Nephron progenitor cell (in vitro differentiated cells): ENCODE measurements at regions not wholly inside any gene's neighbourhood (a gene's known extent, or its start where the extent isn't known, plus 50 kb on each side); places are given as distances from the start of the nearest gene placed in this dataset.

Source experiments
- DNase-seq: peaks from one replicate; pipeline ENCODE4 v3.0.0; 2021
- H3K27ac Mint-ChIP-seq: 2 replicates; pipeline ENCODE4 v1.8.0; 2021; ENCODE audit warnings: mild to moderate bottlenecking, moderate library complexity, mixed read lengths
- H3K27me3 Mint-ChIP-seq: 2 replicates; pipeline ENCODE4 v1.8.0; 2021; ENCODE audit warnings: mild to moderate bottlenecking, low read depth, mixed read lengths; ENCODE audit not compliant: poor library complexity
- H3K36me3 Mint-ChIP-seq: 2 replicates; pipeline ENCODE4 v1.8.0; 2021; ENCODE audit warnings: low read depth, mixed read lengths
- H3K4me1 Mint-ChIP-seq: 2 replicates; pipeline ENCODE4 v1.8.0; 2021; ENCODE audit warnings: mixed read lengths
- H3K4me3 Mint-ChIP-seq: 2 replicates; pipeline ENCODE4 v1.8.0; 2021; ENCODE audit warnings: mild to moderate bottlenecking, moderate library complexity, mixed read lengths
- H3K9me3 Mint-ChIP-seq: 2 replicates; pipeline ENCODE4 v1.8.0; 2021; ENCODE audit warnings: mild to moderate bottlenecking, moderate library complexity, mixed read lengths
- TF ChIP-seq, protein P1 (sequence below): fragments of 200-600 bp; sonication (generic); IDR thresholded peaks from 2 replicates; pipeline ENCODE4 v1.5.0; 2021; ENCODE audit warnings: antibody characterized with exemption

DNA sequence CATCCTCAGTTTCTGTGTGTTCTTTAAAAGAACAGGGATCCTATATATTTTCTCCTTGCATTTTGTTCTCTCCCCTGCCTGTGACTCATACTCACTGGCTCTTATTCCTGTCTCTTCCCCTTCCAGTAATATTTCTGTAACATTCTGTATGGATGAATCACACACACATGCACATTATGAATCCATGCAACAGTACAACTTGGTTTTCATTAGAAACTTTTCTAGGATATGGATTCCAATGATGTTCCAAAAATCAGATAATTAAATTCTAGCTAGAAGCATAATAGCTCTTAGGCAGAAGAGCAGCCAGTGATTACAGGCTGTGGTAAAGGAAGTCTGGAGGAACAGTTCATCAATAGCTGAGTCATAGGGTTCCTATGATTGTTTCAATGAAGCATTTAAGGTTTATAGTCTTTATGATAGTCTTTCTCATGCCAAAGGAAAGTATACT is 119.6 kb upstream of the PMFBP1 start:
- Mint-ChIP-seq H3K9me3 (no peaks in the 10 kb centered on the region), H3K4me1 (no peaks in the 10 kb centered on the region), H3K27me3 (no peaks in the 10 kb centered on the region), H3K4me3 (no peak overlapping the region), H3K27ac (no peak overlapping the region), H3K36me3 (peaks cover 3% of the 10 kb centered on the region)
- no peak for DNase-seq
- TF ChIP-seq, protein P1, sequence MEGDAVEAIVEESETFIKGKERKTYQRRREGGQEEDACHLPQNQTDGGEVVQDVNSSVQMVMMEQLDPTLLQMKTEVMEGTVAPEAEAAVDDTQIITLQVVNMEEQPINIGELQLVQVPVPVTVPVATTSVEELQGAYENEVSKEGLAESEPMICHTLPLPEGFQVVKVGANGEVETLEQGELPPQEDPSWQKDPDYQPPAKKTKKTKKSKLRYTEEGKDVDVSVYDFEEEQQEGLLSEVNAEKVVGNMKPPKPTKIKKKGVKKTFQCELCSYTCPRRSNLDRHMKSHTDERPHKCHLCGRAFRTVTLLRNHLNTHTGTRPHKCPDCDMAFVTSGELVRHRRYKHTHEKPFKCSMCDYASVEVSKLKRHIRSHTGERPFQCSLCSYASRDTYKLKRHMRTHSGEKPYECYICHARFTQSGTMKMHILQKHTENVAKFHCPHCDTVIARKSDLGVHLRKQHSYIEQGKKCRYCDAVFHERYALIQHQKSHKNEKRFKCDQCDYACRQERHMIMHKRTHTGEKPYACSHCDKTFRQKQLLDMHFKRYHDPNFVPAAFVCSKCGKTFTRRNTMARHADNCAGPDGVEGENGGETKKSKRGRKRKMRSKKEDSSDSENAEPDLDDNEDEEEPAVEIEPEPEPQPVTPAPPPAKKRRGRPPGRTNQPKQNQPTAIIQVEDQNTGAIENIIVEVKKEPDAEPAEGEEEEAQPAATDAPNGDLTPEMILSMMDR: no peak

DNA sequence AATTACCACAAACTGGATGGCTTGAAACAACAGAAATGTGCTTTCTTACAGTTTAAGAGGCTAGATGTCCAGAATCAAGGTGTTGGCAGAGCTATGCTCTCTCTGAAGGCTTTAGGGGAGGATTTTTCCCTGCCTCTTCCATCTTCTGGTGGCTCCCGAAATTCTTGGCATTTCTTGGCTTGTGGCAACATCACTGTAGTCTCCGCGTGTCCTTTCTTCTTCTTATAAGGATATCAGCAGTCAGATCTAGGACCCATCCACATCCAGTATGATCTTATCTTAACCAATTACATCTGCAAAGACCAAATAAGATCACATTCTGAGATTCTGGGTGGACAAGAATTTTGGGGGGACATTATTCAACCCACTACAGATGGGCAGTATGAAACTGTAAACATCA is 119.2 kb upstream of the PMFBP1 start:
- no peaks in the 10 kb centered on the region for H3K9me3 Mint-ChIP-seq
- no peaks in the 10 kb centered on the region for H3K4me1 Mint-ChIP-seq
- no peak overlapping the region for H3K27ac Mint-ChIP-seq
- TF ChIP-seq, protein P1: no peak
- no peaks in the 10 kb centered on the region for H3K36me3 Mint-ChIP-seq
- DNase-seq: no peak
- H3K4me3 Mint-ChIP-seq: no peak overlapping the region
- no peaks in the 10 kb centered on the region for H3K27me3 Mint-ChIP-seq

DNA sequence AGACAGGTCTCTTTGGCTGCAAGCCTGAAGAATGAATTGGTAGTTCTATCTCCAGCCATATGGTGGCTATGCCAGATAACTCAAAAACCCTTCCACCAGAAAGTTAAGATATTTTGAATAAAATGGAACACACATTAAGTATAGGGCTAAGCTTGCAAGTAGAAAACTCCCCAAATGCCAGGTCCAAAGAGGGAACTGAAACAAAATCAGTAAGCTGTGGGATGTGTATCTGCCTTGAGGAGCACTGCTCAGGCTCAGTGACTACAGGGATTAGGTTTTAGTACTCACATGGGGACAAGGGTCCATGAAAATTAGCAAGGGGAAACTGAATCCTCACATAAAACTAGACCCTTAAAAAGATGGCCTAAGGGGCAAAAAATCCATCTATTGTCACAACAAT is 115.7 kb upstream of the PMFBP1 start:
- no peak overlapping the region for H3K4me3 Mint-ChIP-seq
- DNase-seq: no peak
- H3K27me3 Mint-ChIP-seq: no peaks in the 10 kb centered on the region
- H3K36me3 Mint-ChIP-seq: peaks cover 4% of the 10 kb centered on the region
- TF ChIP-seq, protein P1: no peak
- no peak overlapping the region for H3K27ac Mint-ChIP-seq
- no peaks in the 10 kb centered on the region for H3K9me3 Mint-ChIP-seq
- peaks cover 5% of the 10 kb centered on the region for H3K4me1 Mint-ChIP-seq

DNA sequence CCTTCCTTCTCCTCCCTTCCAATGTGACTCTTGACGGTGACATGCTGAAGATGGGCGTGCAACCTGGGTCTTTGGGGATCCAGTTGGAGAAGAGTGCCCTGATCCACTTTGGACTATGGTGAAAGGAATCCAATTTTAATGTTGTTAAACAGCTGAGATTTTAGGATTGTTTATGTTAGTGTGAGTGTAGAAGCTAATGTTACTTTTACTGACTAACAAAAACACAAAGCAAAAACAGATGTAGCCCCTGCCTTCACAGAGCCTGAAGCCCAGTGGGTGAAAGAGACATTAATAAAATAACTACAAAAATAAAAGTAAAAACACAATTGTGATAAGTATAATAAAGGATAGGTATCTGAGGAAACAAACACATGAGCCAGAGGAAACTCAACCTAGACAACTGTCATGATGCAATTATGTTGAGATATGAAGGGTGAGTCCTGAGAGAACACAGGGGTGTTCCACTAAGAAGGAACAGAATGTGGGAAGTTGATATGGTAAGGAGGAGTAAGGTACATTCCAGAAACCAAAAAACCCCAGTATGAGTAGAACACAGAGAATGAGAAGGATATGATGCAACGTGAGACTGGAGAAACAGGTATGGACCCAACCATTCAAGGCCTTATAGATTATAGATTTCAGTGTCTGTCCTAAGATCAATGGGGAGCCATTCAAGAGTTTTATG is 115.1 kb upstream of the PMFBP1 start:
- H3K27ac Mint-ChIP-seq: no peak overlapping the region
- TF ChIP-seq, protein P1: no peak
- no peaks in the 10 kb centered on the region for H3K27me3 Mint-ChIP-seq

DNA sequence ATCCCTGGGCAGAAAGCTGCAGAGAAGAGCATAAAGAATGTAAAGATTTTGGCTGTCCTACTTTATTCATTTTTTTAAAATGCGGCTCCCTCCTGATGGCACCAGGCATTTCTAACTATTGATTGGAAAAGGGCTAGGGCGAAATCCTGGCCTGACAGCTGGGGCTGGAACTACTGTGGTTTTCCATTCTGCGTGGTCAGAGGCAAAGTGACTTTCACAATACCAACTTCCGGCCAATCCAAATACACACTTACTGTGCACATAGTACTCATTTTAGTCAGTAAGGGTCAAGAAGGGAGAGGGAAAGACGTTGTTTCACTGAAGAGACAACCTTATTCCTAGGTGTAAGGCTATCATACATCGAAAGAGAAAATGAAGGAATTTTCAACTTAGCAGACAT is 113.8 kb upstream of the PMFBP1 start:
- no peaks in the 10 kb centered on the region for H3K9me3 Mint-ChIP-seq
- no peak for DNase-seq
- H3K4me3 Mint-ChIP-seq: no peak overlapping the region
- H3K27me3 Mint-ChIP-seq: no peaks in the 10 kb centered on the region
- TF ChIP-seq, protein P1: no peak
- peaks cover 5% of the 10 kb centered on the region for H3K4me1 Mint-ChIP-seq
- H3K27ac Mint-ChIP-seq: no peak overlapping the region
- H3K36me3 Mint-ChIP-seq: peaks cover 4% of the 10 kb centered on the region

More for the DNA sequence above, 115.1 kb upstream of the PMFBP1 start:
- no peak for DNase-seq
- Mint-ChIP-seq H3K4me3 (no peak overlapping the region), H3K9me3 (no peaks in the 10 kb centered on the region), H3K4me1 (peaks cover 5% of the 10 kb centered on the region), H3K36me3 (peaks cover 4% of the 10 kb centered on the region)

DNA sequence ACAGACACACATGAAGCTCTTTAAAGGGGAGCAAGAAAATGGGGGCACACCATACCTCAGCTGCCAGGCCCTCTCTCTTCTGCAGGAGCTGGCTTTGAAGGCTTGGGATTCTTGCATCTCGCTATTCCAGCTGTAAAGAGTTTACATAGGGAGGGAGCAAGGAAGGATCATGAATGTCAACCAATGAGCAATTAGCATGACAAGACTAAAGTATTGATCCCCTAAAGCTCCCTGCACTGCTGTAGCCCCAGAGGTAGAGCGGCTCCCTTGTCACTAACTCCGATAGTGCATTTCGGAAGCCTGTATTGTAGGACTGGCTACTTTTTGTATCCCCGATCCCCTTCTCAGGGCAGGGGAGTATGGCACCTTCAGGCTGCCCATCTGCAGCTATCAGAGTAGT is 113.4 kb upstream of the PMFBP1 start:
- H3K4me3 Mint-ChIP-seq: no peak overlapping the region
- peaks cover 5% of the 10 kb centered on the region for H3K4me1 Mint-ChIP-seq
- TF ChIP-seq, protein P1: no peak
- no peaks in the 10 kb centered on the region for H3K27me3 Mint-ChIP-seq
- H3K36me3 Mint-ChIP-seq: peaks cover 4% of the 10 kb centered on the region
- no peak for DNase-seq
- H3K27ac Mint-ChIP-seq: no peak overlapping the region
- H3K9me3 Mint-ChIP-seq: no peaks in the 10 kb centered on the region
